ACC112 (cell line): ENCODE measurements at regions not wholly inside any gene's neighbourhood (a gene's known extent, or its start where the extent isn't known, plus 50 kb on each side); places are given as distances from the start of the nearest gene placed in this dataset.

Experiments used
- H2AFZ ChIP-seq: fragments of 200-600 bp; sonication (generic); one replicate; pipeline ENCODE4 v1.6.0; 2017; ENCODE audit warnings: antibody characterized with exemption, low read length; ENCODE audit not compliant: unreplicated experiment
- H3K27ac ChIP-seq: fragments of 200-600 bp; sonication (generic); 2 replicates; pipeline ENCODE4 v1.5.1; 2014; ENCODE audit warnings: low read depth, mild to moderate bottlenecking, antibody characterized with exemption, low read length, moderate library complexity
- H3K27me3 ChIP-seq: fragments of 200-600 bp; sonication (generic); 2 replicates; pipeline ENCODE4 v1.6.1; 2014; ENCODE audit warnings: mild to moderate bottlenecking, antibody characterized with exemption, low read length, moderate library complexity, mixed read lengths; ENCODE audit not compliant: insufficient read depth
- H3K36me3 ChIP-seq: fragments of 200-600 bp; sonication (generic); 2 replicates; pipeline ENCODE4 v1.6.1; 2016; ENCODE audit warnings: mild to moderate bottlenecking, antibody characterized with exemption, low read length, moderate library complexity, mixed read lengths; ENCODE audit not compliant: insufficient read depth
- H3K4me1 ChIP-seq: fragments of 200-600 bp; sonication (generic); one replicate; pipeline ENCODE4 v1.6.1; 2016; ENCODE audit warnings: low read length, mixed read lengths; ENCODE audit not compliant: insufficient read depth, unreplicated experiment, control insufficient read depth
- H3K4me3 ChIP-seq: fragments of 200-600 bp; sonication (generic); 2 replicates; pipeline ENCODE4 v1.5.1; 2014; ENCODE audit warnings: mild to moderate bottlenecking, low read depth, low read length
- H3K79me2 ChIP-seq: fragments of 200-600 bp; sonication (generic); one replicate; pipeline ENCODE4 v1.6.0; 2016; ENCODE audit warnings: low read length; ENCODE audit not compliant: control insufficient read depth, unreplicated experiment, insufficient read depth

GRCh38 chr10:21056461-21056860 is 159.3 kb upstream of the NEBL start:
- Histone ChIP-seq H2AFZ (no peak overlapping the region), H3K27me3 (no peaks in the 10 kb centered on the region), H3K27ac (no peak overlapping the region), H3K4me3 (no peak overlapping the region), H3K36me3 (no peaks in the 10 kb centered on the region), H3K4me1 (no peaks in the 10 kb centered on the region), H3K79me2 (no peaks in the 10 kb centered on the region)

GRCh38 chr10:21055339-21056135 is 158.4 kb upstream of the NEBL start:
- no peaks in the 10 kb centered on the region for H3K4me1 ChIP-seq
- no peak overlapping the region for H3K4me3 ChIP-seq
- no peak overlapping the region for H2AFZ ChIP-seq
- no peaks in the 10 kb centered on the region for H3K27me3 ChIP-seq
- no peaks in the 10 kb centered on the region for H3K79me2 ChIP-seq
- H3K36me3 ChIP-seq = no peaks in the 10 kb centered on the region
- H3K27ac ChIP-seq = no peak overlapping the region

GRCh38 chr10:21053953-21054690 is 157.0 kb upstream of the NEBL start:
- Histone ChIP-seq H3K27ac (no peak overlapping the region), H3K27me3 (no peaks in the 10 kb centered on the region), H3K4me3 (no peak overlapping the region), H3K79me2 (no peaks in the 10 kb centered on the region), H2AFZ (no peak overlapping the region), H3K36me3 (no peaks in the 10 kb centered on the region), H3K4me1 (no peaks in the 10 kb centered on the region)

GRCh38 chr10:21052709-21053104 is 155.6 kb upstream of the NEBL start:
- no peak overlapping the region for H3K27ac ChIP-seq
- no peaks in the 10 kb centered on the region for H3K27me3 ChIP-seq
- H3K4me3 ChIP-seq = no peak overlapping the region
- no peak overlapping the region for H2AFZ ChIP-seq
- H3K36me3 ChIP-seq = no peaks in the 10 kb centered on the region
- H3K79me2 ChIP-seq = no peaks in the 10 kb centered on the region
- H3K4me1 ChIP-seq = peaks cover 5% of the 10 kb centered on the region

- H2AFZ ChIP-seq = no peak overlapping the region
- no peaks in the 10 kb centered on the region for H3K79me2 ChIP-seq
- H3K36me3 ChIP-seq = no peaks in the 10 kb centered on the region
- no peak overlapping the region for H3K4me3 ChIP-seq
- no peaks in the 10 kb centered on the region for H3K27me3 ChIP-seq
- H3K27ac ChIP-seq = no peak overlapping the region
- H3K4me1 ChIP-seq = peaks cover 10% of the 10 kb centered on the region
Measured at GRCh38 chr10:21052072-21052708, 155.1 kb upstream of the NEBL start.

- H3K4me1 ChIP-seq = peaks cover 19% of the 10 kb centered on the region
- H3K27ac ChIP-seq = no peak overlapping the region
- no peaks in the 10 kb centered on the region for H3K79me2 ChIP-seq
- H3K36me3 ChIP-seq = 0 out of 2 replicates have a peak, but pooled peaks cover 3% of the 10 kb centered on the region
- no peaks in the 10 kb centered on the region for H3K27me3 ChIP-seq
- H3K4me3 ChIP-seq = no peak overlapping the region
- H2AFZ ChIP-seq = no peak overlapping the region
Measured at GRCh38 chr10:21049482-21049881, 152.4 kb upstream of the NEBL start.

- H3K27me3 ChIP-seq = no peaks in the 10 kb centered on the region
- H3K79me2 ChIP-seq = no peaks in the 10 kb centered on the region
- peaks cover 21% of the 10 kb centered on the region for H3K4me1 ChIP-seq
- no peak overlapping the region for H2AFZ ChIP-seq
- no peak overlapping the region for H3K4me3 ChIP-seq
- H3K36me3 ChIP-seq = 0 out of 2 replicates have a peak, but pooled peaks cover 3% of the 10 kb centered on the region
- peak overlapping the region; percentile 59 for H3K27ac ChIP-seq
Measured at GRCh38 chr10:21048068-21048467, 151.0 kb upstream of the NEBL start.

- 0 out of 2 replicates have a peak, but pooled peaks cover 3% of the 10 kb centered on the region for H3K36me3 ChIP-seq
- H3K79me2 ChIP-seq = no peaks in the 10 kb centered on the region
- H3K27me3 ChIP-seq = no peaks in the 10 kb centered on the region
- H2AFZ ChIP-seq = no peak overlapping the region
- H3K27ac ChIP-seq = peak overlapping the region; percentile 59
- H3K4me1 ChIP-seq = peaks cover 21% of the 10 kb centered on the region
- no peak overlapping the region for H3K4me3 ChIP-seq
Measured at GRCh38 chr10:21047511-21047910, 150.4 kb upstream of the NEBL start.

- Histone ChIP-seq H3K79me2 (no peaks in the 10 kb centered on the region), H3K27ac (peak overlapping the region; percentile 59), H3K4me1 (peaks cover 21% of the 10 kb centered on the region), H3K4me3 (no peak overlapping the region), H3K36me3 (0 out of 2 replicates have a peak, but pooled peaks cover 3% of the 10 kb centered on the region), H3K27me3 (no peaks in the 10 kb centered on the region), H2AFZ (peak overlapping the region; percentile 16)
Measured at GRCh38 chr10:21047096-21047495, 150.0 kb upstream of the NEBL start.

GRCh38 chr10:21043044-21043443 is 145.9 kb upstream of the NEBL start:
- Histone ChIP-seq H3K4me3 (no peak overlapping the region), H3K27ac (no peak overlapping the region), H3K27me3 (no peaks in the 10 kb centered on the region), H3K4me1 (peaks cover 19% of the 10 kb centered on the region), H2AFZ (no peak overlapping the region), H3K79me2 (no peaks in the 10 kb centered on the region), H3K36me3 (0 out of 2 replicates have a peak, but pooled peaks cover 3% of the 10 kb centered on the region)
